Stimulated activated naive CD8-positive, alpha-beta T cell treated with anti-CD3 and anti-CD28 coated beads, Interleukin-15, amount 100 ng/mL, for 72 hours (primary cell): ENCODE measurements at regions not wholly inside any gene's neighbourhood (a gene's known extent, or its start where the extent isn't known, plus 50 kb on each side); places are given as distances from the start of the nearest gene placed in this dataset.
A peak's percentile ranks its signal among the peaks of the same experiment; 100 is the strongest.

ENCODE experiments used
- ATAC-seq: fragments of 150-1000 bp; cut with Tn5 transposase; 2 replicates; pipeline ENCODE4 v1.10.0; 2021; ENCODE audit warnings: mild to moderate bottlenecking, moderate library complexity
- DNase-seq, 2 donors: peaks; one replicate each; pipeline ENCODE4 v3.0.0; 2021 to 2022
- H3K27ac Mint-ChIP-seq, 2 donors: one replicate each; pipeline ENCODE4 v1.8.0; 2022; ENCODE audit warnings: mild to moderate bottlenecking in 2 of 2, mixed read lengths in 2 of 2, moderate library complexity in 2 of 2
- H3K27me3 Mint-ChIP-seq: one replicate; pipeline ENCODE4 v1.8.0; 2022; ENCODE audit warnings: mixed read lengths
- H3K4me1 Mint-ChIP-seq: one replicate; pipeline ENCODE4 v1.8.0; 2022; ENCODE audit warnings: mild to moderate bottlenecking, mixed read lengths
- H3K4me3 Mint-ChIP-seq, 2 donors: one replicate each; pipeline ENCODE4 v1.8.0; 2022; ENCODE audit warnings: mild to moderate bottlenecking in 2 of 2, mixed read lengths in 2 of 2, moderate library complexity in 1 of 2
- H3K9me3 Mint-ChIP-seq, 2 donors: one replicate each; pipeline ENCODE4 v1.8.0; 2022; ENCODE audit warnings: mixed read lengths in 2 of 2

DNA sequence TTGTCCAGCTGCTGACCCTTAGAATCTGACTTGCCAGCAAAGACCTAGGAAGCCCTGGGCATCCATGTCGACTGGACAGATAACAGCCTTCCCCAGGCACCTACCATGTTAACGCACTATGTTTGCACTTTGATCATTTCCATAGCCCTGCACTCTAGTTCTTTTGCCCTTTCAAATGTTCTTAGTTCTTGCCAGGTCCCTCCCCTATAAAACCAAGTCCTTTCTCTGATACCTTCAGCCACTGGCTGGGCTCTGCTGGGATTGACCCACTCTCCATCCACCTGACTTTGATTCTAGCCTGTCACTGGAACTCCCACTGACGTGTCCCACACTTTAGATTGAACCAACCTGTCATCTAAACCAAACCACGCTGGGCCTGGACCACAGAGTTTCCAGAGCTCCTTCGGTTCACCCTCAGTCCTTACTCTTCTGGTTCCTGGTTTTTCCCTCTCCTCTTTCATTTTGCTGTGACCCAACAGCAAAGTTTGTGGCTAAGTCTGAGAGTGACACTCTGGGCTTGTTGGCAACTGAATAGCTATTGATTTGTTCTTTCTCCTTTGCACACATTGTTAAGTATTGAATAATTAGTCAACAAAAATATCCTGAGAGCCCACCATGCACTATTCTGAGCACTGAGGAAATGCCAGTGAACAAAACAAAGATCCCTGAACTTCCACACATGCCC lies 51.8 kb upstream of the STK38L start:
- no peaks in the 10 kb centered on the region for H3K4me1 Mint-ChIP-seq
- H3K9me3 Mint-ChIP-seq = no peaks in the 10 kb centered on the region
- DNase-seq = no peak
- no peaks in the 10 kb centered on the region for H3K27me3 Mint-ChIP-seq
- ATAC-seq = no peak
- H3K4me3 Mint-ChIP-seq = no peak overlapping the region
- peak overlapping the region in 1 of 2 donors; percentile 14 for H3K27ac Mint-ChIP-seq

DNA sequence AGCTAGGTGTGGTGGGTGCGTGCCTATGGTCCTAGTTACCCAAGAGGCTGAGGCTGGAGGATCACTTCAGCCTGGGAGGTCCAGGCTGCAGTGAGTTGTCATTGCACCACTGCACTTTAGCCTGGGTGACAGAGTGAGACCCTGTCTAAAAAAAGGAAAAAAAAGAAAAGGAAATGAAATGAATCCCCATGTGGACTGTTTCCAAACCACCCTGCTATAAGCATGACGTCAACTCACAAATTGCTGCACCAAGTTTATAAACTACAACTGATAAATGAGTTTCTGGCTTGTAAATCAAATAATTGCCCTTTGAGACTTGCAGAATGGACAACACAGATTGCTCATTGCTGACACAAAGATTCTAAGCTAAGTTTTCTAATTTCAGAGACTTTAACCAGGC lies 51.0 kb upstream of the STK38L start:
- H3K9me3 Mint-ChIP-seq = no peaks in the 10 kb centered on the region
- ATAC-seq (no peak), DNase-seq (no peak)
- no peak overlapping the region for H3K4me3 Mint-ChIP-seq
- no peak overlapping the region for H3K27ac Mint-ChIP-seq
- H3K27me3 Mint-ChIP-seq = no peaks in the 10 kb centered on the region
- H3K4me1 Mint-ChIP-seq = no peaks in the 10 kb centered on the region

DNA sequence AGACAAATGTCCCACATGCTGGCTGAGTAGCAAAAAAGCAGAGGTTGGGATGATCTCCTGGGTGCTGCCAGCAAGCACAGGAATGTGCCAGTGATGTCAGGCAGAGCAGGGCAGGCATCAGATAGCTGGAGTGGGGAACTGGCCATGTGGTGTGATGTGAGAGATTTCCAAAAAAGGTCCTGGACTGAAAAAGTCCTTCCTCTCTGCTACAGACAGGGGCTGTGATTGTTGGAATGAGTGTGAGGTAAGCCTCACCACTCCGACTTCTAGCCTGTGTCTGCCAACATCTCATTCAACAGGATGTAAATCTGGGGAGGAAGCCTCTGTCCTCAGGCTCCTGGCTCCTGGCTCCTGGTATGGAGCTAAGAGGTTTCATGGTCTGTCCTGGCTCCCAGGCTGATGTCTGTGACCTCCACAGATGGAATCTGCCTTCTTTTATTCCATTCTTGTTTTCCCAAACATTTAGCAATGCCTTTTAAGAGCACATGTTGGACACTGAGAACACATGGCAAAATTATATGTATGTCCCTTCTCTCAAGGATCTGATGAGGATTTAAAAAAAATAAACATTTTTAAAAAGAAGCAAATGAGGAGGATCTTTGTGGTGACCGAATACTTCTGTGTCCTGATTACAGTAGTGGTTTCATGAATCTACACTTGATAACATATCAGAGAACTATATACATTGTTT lies 50.1 kb upstream of the STK38L start:
- H3K4me3 Mint-ChIP-seq = no peak overlapping the region
- DNase-seq (no peak), ATAC-seq (no peak)
- H3K27ac Mint-ChIP-seq = no peak overlapping the region
- no peaks in the 10 kb centered on the region for H3K27me3 Mint-ChIP-seq
- no peaks in the 10 kb centered on the region for H3K4me1 Mint-ChIP-seq
- H3K9me3 Mint-ChIP-seq = no peaks in the 10 kb centered on the region
